H1 (cell line): ENCODE measurements at regions not wholly inside any gene's neighbourhood (a gene's known extent, or its start where the extent isn't known, plus 50 kb on each side); places are given as distances from the start of the nearest gene placed in this dataset.

Source experiments
- ATF3 ChIP-seq: IDR thresholded peaks from 2 replicates; pipeline ENCODE4 v1.6.1; 2011; ENCODE audit warnings: low read depth, mild to moderate bottlenecking, low read length; ENCODE audit not compliant: insufficient read depth
- CBX5 ChIP-seq: fragments of 300-800, 300-1000 bp; sonication (generic); IDR thresholded peaks from 2 replicates; pipeline ENCODE4 v1.7.1; 2016; ENCODE audit warnings: antibody characterized with exemption, low read length, low read depth
- FOSL1 ChIP-seq: IDR thresholded peaks from 2 replicates; pipeline ENCODE4 v1.6.1; 2011; ENCODE audit warnings: mild to moderate bottlenecking, low read depth, low read length, moderate library complexity; ENCODE audit not compliant: insufficient read depth
- POLR2AphosphoS5 ChIP-seq: IDR thresholded peaks from 2 replicates; pipeline ENCODE4 v1.6.1; 2011; ENCODE audit warnings: low read depth, low read length
- TF ChIP-seq, protein P1 (sequence below): fragments of 300-600 bp; sonication (generic); IDR thresholded peaks from 2 replicates; pipeline ENCODE4 v1.7.1; 2012; ENCODE audit warnings: low read length, moderate library complexity, mild to moderate bottlenecking, inconsistent platforms; ENCODE audit not compliant: insufficient replicate concordance

DNA sequence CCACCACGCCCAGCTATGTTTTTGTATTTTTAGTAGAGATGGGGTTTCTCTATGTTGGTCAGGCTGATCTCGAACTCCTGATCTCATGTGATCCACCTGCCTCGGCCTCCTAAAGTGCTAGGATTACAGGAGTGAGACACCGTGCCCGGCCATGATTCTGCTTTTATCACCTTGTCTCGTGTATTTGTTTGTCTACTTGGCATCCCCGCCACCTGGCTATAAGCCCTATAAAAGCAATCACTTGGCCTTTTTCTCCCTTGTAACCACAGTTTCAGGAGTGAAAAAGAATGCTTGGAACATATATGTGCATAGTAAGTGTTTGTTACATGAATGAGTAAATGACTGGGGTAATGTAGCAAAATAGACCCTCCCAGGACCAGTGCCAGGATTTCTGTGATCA, 77.5 kb upstream of the PAPOLG start (continued):
- TF ChIP-seq, protein P1, sequence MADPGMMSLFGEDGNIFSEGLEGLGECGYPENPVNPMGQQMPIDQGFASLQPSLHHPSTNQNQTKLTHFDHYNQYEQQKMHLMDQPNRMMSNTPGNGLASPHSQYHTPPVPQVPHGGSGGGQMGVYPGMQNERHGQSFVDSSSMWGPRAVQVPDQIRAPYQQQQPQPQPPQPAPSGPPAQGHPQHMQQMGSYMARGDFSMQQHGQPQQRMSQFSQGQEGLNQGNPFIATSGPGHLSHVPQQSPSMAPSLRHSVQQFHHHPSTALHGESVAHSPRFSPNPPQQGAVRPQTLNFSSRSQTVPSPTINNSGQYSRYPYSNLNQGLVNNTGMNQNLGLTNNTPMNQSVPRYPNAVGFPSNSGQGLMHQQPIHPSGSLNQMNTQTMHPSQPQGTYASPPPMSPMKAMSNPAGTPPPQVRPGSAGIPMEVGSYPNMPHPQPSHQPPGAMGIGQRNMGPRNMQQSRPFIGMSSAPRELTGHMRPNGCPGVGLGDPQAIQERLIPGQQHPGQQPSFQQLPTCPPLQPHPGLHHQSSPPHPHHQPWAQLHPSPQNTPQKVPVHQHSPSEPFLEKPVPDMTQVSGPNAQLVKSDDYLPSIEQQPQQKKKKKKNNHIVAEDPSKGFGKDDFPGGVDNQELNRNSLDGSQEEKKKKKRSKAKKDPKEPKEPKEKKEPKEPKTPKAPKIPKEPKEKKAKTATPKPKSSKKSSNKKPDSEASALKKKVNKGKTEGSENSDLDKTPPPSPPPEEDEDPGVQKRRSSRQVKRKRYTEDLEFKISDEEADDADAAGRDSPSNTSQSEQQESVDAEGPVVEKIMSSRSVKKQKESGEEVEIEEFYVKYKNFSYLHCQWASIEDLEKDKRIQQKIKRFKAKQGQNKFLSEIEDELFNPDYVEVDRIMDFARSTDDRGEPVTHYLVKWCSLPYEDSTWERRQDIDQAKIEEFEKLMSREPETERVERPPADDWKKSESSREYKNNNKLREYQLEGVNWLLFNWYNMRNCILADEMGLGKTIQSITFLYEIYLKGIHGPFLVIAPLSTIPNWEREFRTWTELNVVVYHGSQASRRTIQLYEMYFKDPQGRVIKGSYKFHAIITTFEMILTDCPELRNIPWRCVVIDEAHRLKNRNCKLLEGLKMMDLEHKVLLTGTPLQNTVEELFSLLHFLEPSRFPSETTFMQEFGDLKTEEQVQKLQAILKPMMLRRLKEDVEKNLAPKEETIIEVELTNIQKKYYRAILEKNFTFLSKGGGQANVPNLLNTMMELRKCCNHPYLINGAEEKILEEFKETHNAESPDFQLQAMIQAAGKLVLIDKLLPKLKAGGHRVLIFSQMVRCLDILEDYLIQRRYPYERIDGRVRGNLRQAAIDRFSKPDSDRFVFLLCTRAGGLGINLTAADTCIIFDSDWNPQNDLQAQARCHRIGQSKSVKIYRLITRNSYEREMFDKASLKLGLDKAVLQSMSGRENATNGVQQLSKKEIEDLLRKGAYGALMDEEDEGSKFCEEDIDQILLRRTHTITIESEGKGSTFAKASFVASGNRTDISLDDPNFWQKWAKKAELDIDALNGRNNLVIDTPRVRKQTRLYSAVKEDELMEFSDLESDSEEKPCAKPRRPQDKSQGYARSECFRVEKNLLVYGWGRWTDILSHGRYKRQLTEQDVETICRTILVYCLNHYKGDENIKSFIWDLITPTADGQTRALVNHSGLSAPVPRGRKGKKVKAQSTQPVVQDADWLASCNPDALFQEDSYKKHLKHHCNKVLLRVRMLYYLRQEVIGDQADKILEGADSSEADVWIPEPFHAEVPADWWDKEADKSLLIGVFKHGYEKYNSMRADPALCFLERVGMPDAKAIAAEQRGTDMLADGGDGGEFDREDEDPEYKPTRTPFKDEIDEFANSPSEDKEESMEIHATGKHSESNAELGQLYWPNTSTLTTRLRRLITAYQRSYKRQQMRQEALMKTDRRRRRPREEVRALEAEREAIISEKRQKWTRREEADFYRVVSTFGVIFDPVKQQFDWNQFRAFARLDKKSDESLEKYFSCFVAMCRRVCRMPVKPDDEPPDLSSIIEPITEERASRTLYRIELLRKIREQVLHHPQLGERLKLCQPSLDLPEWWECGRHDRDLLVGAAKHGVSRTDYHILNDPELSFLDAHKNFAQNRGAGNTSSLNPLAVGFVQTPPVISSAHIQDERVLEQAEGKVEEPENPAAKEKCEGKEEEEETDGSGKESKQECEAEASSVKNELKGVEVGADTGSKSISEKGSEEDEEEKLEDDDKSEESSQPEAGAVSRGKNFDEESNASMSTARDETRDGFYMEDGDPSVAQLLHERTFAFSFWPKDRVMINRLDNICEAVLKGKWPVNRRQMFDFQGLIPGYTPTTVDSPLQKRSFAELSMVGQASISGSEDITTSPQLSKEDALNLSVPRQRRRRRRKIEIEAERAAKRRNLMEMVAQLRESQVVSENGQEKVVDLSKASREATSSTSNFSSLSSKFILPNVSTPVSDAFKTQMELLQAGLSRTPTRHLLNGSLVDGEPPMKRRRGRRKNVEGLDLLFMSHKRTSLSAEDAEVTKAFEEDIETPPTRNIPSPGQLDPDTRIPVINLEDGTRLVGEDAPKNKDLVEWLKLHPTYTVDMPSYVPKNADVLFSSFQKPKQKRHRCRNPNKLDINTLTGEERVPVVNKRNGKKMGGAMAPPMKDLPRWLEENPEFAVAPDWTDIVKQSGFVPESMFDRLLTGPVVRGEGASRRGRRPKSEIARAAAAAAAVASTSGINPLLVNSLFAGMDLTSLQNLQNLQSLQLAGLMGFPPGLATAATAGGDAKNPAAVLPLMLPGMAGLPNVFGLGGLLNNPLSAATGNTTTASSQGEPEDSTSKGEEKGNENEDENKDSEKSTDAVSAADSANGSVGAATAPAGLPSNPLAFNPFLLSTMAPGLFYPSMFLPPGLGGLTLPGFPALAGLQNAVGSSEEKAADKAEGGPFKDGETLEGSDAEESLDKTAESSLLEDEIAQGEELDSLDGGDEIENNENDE, result no peak
- TF ChIP-seq ATF3 (no peak), FOSL1 (no peak), POLR2AphosphoS5 (no peak), CBX5 (no peak)
